ENCODE measurements at regions not wholly inside any gene's neighbourhood (a gene's known extent, or its start where the extent isn't known, plus 50 kb on each side); places are given as distances from the start of the nearest gene placed in this dataset.

DNA sequence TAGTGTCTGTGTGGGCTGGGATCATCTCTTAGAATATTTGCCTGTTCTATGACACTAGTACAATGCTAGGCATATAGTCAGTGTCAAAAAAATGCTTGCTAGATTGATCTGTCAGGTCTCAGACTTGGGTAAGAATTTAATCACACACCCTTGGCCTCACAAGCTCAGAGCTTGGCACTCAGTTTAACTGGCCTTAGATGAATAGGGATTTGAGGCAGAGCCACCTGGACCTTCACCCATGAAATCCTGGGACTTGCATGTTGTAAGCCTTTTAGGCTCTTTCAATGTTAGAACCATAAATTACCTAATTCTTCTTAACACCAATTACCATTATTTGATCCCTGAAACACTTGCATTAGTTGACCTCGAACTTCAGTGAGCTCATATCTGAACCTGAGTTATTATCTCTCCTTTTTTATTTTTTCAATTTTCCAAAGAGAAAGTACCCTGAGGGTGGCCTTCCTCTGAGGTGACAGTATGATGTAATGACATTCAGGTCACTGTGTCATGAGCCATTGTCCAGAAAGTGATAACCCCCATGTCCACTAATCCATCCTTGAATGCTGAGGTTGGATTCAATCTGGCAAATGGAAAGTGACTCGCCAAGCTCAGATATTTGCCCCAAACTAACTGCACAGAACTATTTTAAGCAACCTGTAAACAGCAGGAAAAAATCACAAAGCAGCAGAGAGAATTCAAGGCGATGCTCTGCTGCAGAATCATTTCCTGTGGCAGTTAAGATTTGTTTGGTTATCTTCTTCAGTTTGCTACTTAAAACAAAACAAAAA, 615.2 kb upstream of the NR2F2 start:
- no peaks in the 10 kb centered on the region for H3K36me3 ChIP-seq (ENCODE audit: insufficient read depth, low read length)
- H3K4me1 ChIP-seq (ENCODE audit: insufficient read depth, low read length) = peaks cover 11% of the 10 kb centered on the region
- no peaks in the 10 kb centered on the region for H3K9me3 ChIP-seq (ENCODE audit: insufficient read depth, low read length, severe bottlenecking)
- no peak overlapping the region for H3K4me3 ChIP-seq (ENCODE audit: low read depth in 1 of 2, low read length in 2 of 2)
- TF ChIP-seq EZH2 (IDR thresholded peaks at IDR 0.05; ENCODE audit: borderline replicate concordance, low read depth, low read length, severe bottlenecking) = no peak
- TF ChIP-seq, protein P1, sequence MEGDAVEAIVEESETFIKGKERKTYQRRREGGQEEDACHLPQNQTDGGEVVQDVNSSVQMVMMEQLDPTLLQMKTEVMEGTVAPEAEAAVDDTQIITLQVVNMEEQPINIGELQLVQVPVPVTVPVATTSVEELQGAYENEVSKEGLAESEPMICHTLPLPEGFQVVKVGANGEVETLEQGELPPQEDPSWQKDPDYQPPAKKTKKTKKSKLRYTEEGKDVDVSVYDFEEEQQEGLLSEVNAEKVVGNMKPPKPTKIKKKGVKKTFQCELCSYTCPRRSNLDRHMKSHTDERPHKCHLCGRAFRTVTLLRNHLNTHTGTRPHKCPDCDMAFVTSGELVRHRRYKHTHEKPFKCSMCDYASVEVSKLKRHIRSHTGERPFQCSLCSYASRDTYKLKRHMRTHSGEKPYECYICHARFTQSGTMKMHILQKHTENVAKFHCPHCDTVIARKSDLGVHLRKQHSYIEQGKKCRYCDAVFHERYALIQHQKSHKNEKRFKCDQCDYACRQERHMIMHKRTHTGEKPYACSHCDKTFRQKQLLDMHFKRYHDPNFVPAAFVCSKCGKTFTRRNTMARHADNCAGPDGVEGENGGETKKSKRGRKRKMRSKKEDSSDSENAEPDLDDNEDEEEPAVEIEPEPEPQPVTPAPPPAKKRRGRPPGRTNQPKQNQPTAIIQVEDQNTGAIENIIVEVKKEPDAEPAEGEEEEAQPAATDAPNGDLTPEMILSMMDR (IDR thresholded peaks at IDR 0.05; ENCODE audit: borderline replicate concordance, extremely low read depth, low read length, poor library complexity, severe bottlenecking) = no peak
- no peak overlapping the region for H3K4me2 ChIP-seq (ENCODE audit: insufficient read depth, low read length)
- no peak overlapping the region for H3K27ac ChIP-seq (ENCODE audit: low read length)
- no peaks in the 10 kb centered on the region for H3K27me3 ChIP-seq (ENCODE audit: insufficient read depth, low read length, poor library complexity)
- no peaks in the 10 kb centered on the region for H4K20me1 ChIP-seq (ENCODE audit: insufficient read depth, low read length)
- no peaks in the 10 kb centered on the region for H3K79me2 ChIP-seq (ENCODE audit: insufficient read depth, low read length)
- ATAC-seq (ENCODE audit: insufficient read depth, low read depth) = no peak
- H3K9ac ChIP-seq (ENCODE audit: low read depth, low read length) = no peak overlapping the region
- no peak for DNase-seq
- H2AFZ ChIP-seq (ENCODE audit: low read depth, low read length) = no peak overlapping the region

DNA sequence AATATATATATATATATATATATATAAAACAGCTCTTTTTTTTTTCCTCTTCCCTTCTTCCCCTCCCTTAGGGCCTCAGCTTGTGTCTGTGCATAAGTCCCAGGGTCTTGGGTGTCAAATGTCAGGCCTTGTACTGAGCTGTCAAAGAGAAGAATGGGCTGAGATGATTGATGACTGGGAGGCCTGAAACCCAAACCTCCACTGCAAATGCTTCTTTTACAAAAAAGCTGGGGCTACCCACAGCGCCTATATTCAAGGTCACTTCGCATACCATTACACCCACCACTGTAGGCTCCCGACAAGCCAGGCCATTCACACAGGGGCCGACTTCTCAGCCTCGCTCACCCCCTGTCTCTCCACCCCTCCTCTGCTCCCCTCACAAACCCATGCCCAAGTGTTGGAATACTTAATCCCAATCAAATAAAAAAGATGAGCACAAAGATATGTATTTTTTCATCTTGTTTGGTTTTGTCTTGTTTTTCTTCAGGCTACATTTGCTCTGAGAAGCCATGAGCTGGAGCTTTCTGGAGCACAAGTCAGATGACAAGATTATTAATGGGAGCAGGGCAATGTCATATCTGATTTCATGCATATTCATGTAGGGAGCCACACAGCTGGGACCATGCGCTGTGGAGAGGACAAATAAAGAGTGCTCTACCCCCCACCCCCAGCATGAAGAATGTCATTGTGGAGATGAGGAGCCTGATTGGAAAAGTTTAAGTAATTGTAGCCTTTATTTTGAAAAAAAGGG, 614.4 kb upstream of the NR2F2 start:
- Histone ChIP-seq H3K4me3 (ENCODE audit: low read depth in 1 of 2, low read length in 2 of 2) (no peak overlapping the region), H3K27me3 (ENCODE audit: insufficient read depth, low read length, poor library complexity) (no peaks in the 10 kb centered on the region), H3K4me1 (ENCODE audit: insufficient read depth, low read length) (peaks cover 11% of the 10 kb centered on the region), H3K4me2 (ENCODE audit: insufficient read depth, low read length) (no peak overlapping the region), H3K27ac (ENCODE audit: low read length) (no peak overlapping the region), H3K9me3 (ENCODE audit: insufficient read depth, low read length, severe bottlenecking) (no peaks in the 10 kb centered on the region), H3K36me3 (ENCODE audit: insufficient read depth, low read length) (no peaks in the 10 kb centered on the region), H3K9ac (ENCODE audit: low read depth, low read length) (no peak overlapping the region), H4K20me1 (ENCODE audit: insufficient read depth, low read length) (no peaks in the 10 kb centered on the region), H3K79me2 (ENCODE audit: insufficient read depth, low read length) (no peaks in the 10 kb centered on the region), H2AFZ (ENCODE audit: low read depth, low read length) (no peak overlapping the region)
- TF ChIP-seq, protein P1 (IDR thresholded peaks at IDR 0.05; ENCODE audit: borderline replicate concordance, extremely low read depth, low read length, poor library complexity, severe bottlenecking) = no peak
- TF ChIP-seq EZH2 (IDR thresholded peaks at IDR 0.05; ENCODE audit: borderline replicate concordance, low read depth, low read length, severe bottlenecking) = no peak
- DNase-seq (no peak), ATAC-seq (ENCODE audit: insufficient read depth, low read depth) (no peak)

DNA sequence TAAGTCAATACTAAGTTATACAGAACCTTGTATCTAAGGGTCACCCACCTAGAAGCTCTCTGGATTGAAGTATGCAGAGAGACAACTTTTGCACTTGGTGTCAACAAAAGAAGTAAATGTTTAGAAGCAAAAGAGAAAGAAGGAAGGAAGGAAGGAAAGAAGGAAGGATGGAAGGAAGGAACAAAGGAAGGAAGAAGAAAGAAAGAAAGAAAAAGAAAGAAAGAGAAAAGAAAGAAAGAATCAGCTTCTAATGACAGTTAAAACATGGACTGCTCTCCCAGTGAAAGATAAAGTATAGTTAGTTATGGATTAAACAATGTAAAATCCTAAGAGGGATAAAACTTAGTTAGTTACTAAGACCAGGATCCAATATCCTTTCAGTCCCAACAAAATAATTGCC, 613.8 kb upstream of the NR2F2 start:
- no peaks in the 10 kb centered on the region for H3K79me2 ChIP-seq (ENCODE audit: insufficient read depth, low read length)
- no peaks in the 10 kb centered on the region for H3K9me3 ChIP-seq (ENCODE audit: insufficient read depth, low read length, severe bottlenecking)
- no peak overlapping the region for H3K9ac ChIP-seq (ENCODE audit: low read depth, low read length)
- TF ChIP-seq, protein P1 (IDR thresholded peaks at IDR 0.05; ENCODE audit: borderline replicate concordance, extremely low read depth, low read length, poor library complexity, severe bottlenecking) = no peak
- TF ChIP-seq EZH2 (IDR thresholded peaks at IDR 0.05; ENCODE audit: borderline replicate concordance, low read depth, low read length, severe bottlenecking) = no peak
- ATAC-seq (ENCODE audit: insufficient read depth, low read depth) = no peak
- H3K4me2 ChIP-seq (ENCODE audit: insufficient read depth, low read length) = no peak overlapping the region
- H3K4me1 ChIP-seq (ENCODE audit: insufficient read depth, low read length) = peaks cover 11% of the 10 kb centered on the region
- H3K27ac ChIP-seq (ENCODE audit: low read length) = no peak overlapping the region
- no peaks in the 10 kb centered on the region for H3K27me3 ChIP-seq (ENCODE audit: insufficient read depth, low read length, poor library complexity)
- DNase-seq = no peak
- no peak overlapping the region for H3K4me3 ChIP-seq (ENCODE audit: low read depth in 1 of 2, low read length in 2 of 2)
- no peaks in the 10 kb centered on the region for H3K36me3 ChIP-seq (ENCODE audit: insufficient read depth, low read length)
- H4K20me1 ChIP-seq (ENCODE audit: insufficient read depth, low read length) = no peaks in the 10 kb centered on the region
- H2AFZ ChIP-seq (ENCODE audit: low read depth, low read length) = no peak overlapping the region
